GM23338 (cell line): ENCODE measurements at regions not wholly inside any gene's neighbourhood (a gene's known extent, or its start where the extent isn't known, plus 50 kb on each side); places are given as distances from the start of the nearest gene placed in this dataset.

ENCODE experiments used
- CREB1 ChIP-seq: fragments of 250-450 bp; sonication (Bioruptor Pico); IDR thresholded peaks from 2 replicates; pipeline ENCODE4 v1.5.0; 2020; ENCODE audit warnings: low read depth, mild to moderate bottlenecking, moderate library complexity
- EZH2 ChIP-seq: fragments of 200-600 bp; sonication (generic); IDR thresholded peaks from one replicate; pipeline ENCODE4 v1.8.0; 2017; ENCODE audit warnings: antibody characterized with exemption, mild to moderate bottlenecking, low read depth; ENCODE audit not compliant: unreplicated experiment
- EZH2phosphoT487 ChIP-seq: fragments of 200-600 bp; sonication (generic); IDR thresholded peaks from one replicate; pipeline ENCODE4 v1.8.1; 2018; ENCODE audit warnings: antibody characterized with exemption; ENCODE audit not compliant: unreplicated experiment
- JUNB ChIP-seq: IDR thresholded peaks from one replicate; pipeline ENCODE4 v1.6.1; 2016; ENCODE audit warnings: antibody characterized with exemption; ENCODE audit not compliant: unreplicated experiment
- NANOG ChIP-seq: IDR thresholded peaks from 2 replicates; pipeline ENCODE4 v1.6.1; 2016; ENCODE audit warnings: antibody characterized with exemption, borderline replicate concordance
- POLR2AphosphoS5 ChIP-seq: IDR thresholded peaks from 2 replicates; pipeline ENCODE4 v1.6.1; 2016; ENCODE audit warnings: antibody characterized with exemption, low read depth
- STAT1 ChIP-seq: IDR thresholded peaks from one replicate; pipeline ENCODE4 v1.6.1; 2016; ENCODE audit warnings: antibody characterized with exemption; ENCODE audit not compliant: unreplicated experiment
- ZNF114 ChIP-seq: fragments of 250-450 bp; sonication (Bioruptor Pico); IDR thresholded peaks from 2 replicates; pipeline ENCODE4 v1.5.0; 2020; ENCODE audit warnings: mild to moderate bottlenecking, moderate library complexity
- ZNF331 ChIP-seq: fragments of 250-450 bp; sonication (Bioruptor Pico); IDR thresholded peaks from 2 replicates; pipeline ENCODE4 v1.5.0; 2020; ENCODE audit warnings: low read depth, mild to moderate bottlenecking, moderate library complexity
- TF ChIP-seq, protein P1 (sequence below), 2 experiments: fragments of 200-600 bp in 1 of 2; sonication (generic) in 1 of 2; conservative IDR thresholded peaks; 2 replicates each; pipeline versions ENCODE4 v1.5.1 to v1.6.1; 2016 to 2017; ENCODE audit warnings: antibody characterized with exemption in 2 of 2, low read depth in 2 of 2, mild to moderate bottlenecking in 2 of 2, moderate library complexity in 1 of 2
- TF ChIP-seq, protein P2 (sequence below): IDR thresholded peaks from 2 replicates; pipeline ENCODE4 v1.6.1; 2016; ENCODE audit warnings: antibody characterized with exemption
- TF ChIP-seq, protein P3 (sequence below): IDR thresholded peaks from one replicate; pipeline ENCODE4 v1.6.1; 2018; ENCODE audit warnings: antibody characterized with exemption; ENCODE audit not compliant: unreplicated experiment
- TF ChIP-seq, protein P4 (sequence below): fragments of 250-450 bp; sonication (Bioruptor Pico); IDR thresholded peaks from 2 replicates; pipeline ENCODE4 v1.5.0; 2020; ENCODE audit warnings: mild to moderate bottlenecking, moderate library complexity

DNA sequence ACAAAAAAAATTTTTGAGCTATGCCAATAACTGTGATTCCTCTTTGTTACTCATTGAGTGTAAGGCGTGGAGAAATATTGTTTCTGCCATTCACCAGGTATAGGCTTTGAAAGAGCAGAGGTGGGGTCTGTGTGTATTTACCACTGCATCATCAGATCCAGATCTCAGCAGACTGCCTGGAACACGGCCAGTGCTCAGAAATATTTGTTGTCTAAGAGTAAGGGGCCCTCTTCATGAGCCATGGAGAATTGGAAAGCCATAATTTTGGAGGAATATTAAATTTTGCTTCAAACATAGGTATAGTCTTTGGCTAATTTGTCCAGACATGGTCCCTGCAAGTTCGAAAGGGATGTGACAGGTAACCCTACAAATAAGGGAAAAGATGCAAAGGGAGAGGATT is 231.3 kb upstream of the IRF2BP2 start:
- TF ChIP-seq, protein P1, sequence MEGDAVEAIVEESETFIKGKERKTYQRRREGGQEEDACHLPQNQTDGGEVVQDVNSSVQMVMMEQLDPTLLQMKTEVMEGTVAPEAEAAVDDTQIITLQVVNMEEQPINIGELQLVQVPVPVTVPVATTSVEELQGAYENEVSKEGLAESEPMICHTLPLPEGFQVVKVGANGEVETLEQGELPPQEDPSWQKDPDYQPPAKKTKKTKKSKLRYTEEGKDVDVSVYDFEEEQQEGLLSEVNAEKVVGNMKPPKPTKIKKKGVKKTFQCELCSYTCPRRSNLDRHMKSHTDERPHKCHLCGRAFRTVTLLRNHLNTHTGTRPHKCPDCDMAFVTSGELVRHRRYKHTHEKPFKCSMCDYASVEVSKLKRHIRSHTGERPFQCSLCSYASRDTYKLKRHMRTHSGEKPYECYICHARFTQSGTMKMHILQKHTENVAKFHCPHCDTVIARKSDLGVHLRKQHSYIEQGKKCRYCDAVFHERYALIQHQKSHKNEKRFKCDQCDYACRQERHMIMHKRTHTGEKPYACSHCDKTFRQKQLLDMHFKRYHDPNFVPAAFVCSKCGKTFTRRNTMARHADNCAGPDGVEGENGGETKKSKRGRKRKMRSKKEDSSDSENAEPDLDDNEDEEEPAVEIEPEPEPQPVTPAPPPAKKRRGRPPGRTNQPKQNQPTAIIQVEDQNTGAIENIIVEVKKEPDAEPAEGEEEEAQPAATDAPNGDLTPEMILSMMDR (conservative IDR thresholded peaks at IDR 0.05; ENCODE audit: low read depth in 2 of 2) = no peak
- TF ChIP-seq EZH2 (no peak), POLR2AphosphoS5 (no peak), NANOG (no peak), EZH2phosphoT487 (no peak), CREB1 (CRISPR knock-in tag) (no peak), ZNF114 (CRISPR knock-in tag) (no peak), JUNB (no peak), ZNF331 (no peak), STAT1 (no peak)
- TF ChIP-seq, protein P2, sequence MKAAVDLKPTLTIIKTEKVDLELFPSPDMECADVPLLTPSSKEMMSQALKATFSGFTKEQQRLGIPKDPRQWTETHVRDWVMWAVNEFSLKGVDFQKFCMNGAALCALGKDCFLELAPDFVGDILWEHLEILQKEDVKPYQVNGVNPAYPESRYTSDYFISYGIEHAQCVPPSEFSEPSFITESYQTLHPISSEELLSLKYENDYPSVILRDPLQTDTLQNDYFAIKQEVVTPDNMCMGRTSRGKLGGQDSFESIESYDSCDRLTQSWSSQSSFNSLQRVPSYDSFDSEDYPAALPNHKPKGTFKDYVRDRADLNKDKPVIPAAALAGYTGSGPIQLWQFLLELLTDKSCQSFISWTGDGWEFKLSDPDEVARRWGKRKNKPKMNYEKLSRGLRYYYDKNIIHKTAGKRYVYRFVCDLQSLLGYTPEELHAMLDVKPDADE = no peak
- TF ChIP-seq, protein P3, sequence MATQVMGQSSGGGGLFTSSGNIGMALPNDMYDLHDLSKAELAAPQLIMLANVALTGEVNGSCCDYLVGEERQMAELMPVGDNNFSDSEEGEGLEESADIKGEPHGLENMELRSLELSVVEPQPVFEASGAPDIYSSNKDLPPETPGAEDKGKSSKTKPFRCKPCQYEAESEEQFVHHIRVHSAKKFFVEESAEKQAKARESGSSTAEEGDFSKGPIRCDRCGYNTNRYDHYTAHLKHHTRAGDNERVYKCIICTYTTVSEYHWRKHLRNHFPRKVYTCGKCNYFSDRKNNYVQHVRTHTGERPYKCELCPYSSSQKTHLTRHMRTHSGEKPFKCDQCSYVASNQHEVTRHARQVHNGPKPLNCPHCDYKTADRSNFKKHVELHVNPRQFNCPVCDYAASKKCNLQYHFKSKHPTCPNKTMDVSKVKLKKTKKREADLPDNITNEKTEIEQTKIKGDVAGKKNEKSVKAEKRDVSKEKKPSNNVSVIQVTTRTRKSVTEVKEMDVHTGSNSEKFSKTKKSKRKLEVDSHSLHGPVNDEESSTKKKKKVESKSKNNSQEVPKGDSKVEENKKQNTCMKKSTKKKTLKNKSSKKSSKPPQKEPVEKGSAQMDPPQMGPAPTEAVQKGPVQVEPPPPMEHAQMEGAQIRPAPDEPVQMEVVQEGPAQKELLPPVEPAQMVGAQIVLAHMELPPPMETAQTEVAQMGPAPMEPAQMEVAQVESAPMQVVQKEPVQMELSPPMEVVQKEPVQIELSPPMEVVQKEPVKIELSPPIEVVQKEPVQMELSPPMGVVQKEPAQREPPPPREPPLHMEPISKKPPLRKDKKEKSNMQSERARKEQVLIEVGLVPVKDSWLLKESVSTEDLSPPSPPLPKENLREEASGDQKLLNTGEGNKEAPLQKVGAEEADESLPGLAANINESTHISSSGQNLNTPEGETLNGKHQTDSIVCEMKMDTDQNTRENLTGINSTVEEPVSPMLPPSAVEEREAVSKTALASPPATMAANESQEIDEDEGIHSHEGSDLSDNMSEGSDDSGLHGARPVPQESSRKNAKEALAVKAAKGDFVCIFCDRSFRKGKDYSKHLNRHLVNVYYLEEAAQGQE = no peak
- TF ChIP-seq, protein P4, sequence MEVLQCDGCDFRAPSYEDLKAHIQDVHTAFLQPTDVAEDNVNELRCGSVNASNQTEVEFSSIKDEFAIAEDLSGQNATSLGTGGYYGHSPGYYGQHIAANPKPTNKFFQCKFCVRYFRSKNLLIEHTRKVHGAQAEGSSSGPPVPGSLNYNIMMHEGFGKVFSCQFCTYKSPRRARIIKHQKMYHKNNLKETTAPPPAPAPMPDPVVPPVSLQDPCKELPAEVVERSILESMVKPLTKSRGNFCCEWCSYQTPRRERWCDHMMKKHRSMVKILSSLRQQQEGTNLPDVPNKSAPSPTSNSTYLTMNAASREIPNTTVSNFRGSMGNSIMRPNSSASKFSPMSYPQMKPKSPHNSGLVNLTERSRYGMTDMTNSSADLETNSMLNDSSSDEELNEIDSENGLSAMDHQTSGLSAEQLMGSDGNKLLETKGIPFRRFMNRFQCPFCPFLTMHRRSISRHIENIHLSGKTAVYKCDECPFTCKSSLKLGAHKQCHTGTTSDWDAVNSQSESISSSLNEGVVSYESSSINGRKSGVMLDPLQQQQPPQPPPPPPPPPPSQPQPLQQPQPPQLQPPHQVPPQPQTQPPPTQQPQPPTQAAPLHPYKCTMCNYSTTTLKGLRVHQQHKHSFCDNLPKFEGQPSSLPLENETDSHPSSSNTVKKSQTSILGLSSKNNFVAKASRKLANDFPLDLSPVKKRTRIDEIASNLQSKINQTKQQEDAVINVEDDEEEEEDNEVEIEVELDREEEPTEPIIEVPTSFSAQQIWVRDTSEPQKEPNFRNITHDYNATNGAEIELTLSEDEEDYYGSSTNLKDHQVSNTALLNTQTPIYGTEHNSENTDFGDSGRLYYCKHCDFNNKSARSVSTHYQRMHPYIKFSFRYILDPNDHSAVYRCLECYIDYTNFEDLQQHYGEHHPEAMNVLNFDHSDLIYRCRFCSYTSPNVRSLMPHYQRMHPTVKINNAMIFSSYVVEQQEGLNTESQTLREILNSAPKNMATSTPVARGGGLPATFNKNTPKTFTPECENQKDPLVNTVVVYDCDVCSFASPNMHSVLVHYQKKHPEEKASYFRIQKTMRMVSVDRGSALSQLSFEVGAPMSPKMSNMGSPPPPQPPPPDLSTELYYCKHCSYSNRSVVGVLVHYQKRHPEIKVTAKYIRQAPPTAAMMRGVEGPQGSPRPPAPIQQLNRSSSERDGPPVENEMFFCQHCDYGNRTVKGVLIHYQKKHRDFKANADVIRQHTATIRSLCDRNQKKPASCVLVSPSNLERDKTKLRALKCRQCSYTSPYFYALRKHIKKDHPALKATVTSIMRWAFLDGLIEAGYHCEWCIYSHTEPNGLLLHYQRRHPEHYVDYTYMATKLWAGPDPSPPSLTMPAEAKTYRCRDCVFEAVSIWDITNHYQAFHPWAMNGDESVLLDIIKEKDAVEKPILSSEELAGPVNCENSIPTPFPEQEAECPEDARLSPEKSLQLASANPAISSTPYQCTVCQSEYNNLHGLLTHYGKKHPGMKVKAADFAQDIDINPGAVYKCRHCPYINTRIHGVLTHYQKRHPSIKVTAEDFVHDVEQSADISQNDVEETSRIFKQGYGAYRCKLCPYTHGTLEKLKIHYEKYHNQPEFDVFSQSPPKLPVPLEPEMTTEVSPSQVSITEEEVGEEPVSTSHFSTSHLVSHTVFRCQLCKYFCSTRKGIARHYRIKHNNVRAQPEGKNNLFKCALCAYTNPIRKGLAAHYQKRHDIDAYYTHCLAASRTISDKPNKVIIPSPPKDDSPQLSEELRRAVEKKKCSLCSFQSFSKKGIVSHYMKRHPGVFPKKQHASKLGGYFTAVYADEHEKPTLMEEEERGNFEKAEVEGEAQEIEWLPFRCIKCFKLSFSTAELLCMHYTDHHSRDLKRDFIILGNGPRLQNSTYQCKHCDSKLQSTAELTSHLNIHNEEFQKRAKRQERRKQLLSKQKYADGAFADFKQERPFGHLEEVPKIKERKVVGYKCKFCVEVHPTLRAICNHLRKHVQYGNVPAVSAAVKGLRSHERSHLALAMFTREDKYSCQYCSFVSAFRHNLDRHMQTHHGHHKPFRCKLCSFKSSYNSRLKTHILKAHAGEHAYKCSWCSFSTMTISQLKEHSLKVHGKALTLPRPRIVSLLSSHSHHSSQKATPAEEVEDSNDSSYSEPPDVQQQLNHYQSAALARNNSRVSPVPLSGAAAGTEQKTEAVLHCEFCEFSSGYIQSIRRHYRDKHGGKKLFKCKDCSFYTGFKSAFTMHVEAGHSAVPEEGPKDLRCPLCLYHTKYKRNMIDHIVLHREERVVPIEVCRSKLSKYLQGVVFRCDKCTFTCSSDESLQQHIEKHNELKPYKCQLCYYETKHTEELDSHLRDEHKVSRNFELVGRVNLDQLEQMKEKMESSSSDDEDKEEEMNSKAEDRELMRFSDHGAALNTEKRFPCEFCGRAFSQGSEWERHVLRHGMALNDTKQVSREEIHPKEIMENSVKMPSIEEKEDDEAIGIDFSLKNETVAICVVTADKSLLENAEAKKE (CRISPR knock-in tag) = no peak
